GM13976 (cell line): ENCODE measurements at regions not wholly inside any gene's neighbourhood (a gene's known extent, or its start where the extent isn't known, plus 50 kb on each side); places are given as distances from the start of the nearest gene placed in this dataset.

ENCODE experiments used
- DNase-seq: peaks from one replicate; pipeline ENCODE4 v3.0.0; 2012; ENCODE audit warnings: low spot score
- in situ Hi-C: fragments of 300-500 bp; cut with MboI; formaldehyde crosslinking; loops from one replicate; pipeline ENCODE4 v1.12.0; 2022; ENCODE audit warnings: low sequenced_read_pairs, mixed read lengths, inconsistent platforms; ENCODE audit not compliant: unreplicated experiment
- TF ChIP-seq, protein P1 (sequence below): IDR thresholded peaks from 2 replicates; pipeline ENCODE4 v1.5.1; 2012; ENCODE audit warnings: borderline replicate concordance, mild to moderate bottlenecking; ENCODE audit not compliant: insufficient read depth; ENCODE audit errors: extremely low read depth, missing control alignments, control extremely low read depth

DNA sequence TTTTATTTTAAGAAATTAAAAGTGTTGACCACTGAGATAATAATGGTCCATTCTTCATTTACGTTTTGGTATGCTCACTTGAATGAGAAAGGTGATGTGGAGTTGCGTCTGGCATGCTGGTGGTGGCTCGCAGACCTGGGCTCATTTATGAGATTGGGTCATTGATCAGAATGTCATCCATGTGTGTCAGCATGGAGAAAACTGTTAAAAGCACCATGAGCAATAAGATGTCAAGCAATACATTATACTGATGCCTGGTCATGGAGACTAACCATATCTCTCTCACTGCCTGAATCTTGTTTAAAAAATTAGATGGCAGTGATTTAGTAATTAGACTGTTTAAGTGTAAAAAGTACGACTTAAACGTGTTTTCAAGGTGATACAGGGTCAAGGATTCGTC is 503.4 kb upstream of the SEMA6D start:
- DNase-seq, result no peak
- in situ Hi-C loops, result no loop called here
- TF ChIP-seq, protein P1, sequence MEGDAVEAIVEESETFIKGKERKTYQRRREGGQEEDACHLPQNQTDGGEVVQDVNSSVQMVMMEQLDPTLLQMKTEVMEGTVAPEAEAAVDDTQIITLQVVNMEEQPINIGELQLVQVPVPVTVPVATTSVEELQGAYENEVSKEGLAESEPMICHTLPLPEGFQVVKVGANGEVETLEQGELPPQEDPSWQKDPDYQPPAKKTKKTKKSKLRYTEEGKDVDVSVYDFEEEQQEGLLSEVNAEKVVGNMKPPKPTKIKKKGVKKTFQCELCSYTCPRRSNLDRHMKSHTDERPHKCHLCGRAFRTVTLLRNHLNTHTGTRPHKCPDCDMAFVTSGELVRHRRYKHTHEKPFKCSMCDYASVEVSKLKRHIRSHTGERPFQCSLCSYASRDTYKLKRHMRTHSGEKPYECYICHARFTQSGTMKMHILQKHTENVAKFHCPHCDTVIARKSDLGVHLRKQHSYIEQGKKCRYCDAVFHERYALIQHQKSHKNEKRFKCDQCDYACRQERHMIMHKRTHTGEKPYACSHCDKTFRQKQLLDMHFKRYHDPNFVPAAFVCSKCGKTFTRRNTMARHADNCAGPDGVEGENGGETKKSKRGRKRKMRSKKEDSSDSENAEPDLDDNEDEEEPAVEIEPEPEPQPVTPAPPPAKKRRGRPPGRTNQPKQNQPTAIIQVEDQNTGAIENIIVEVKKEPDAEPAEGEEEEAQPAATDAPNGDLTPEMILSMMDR, result no peak

DNA sequence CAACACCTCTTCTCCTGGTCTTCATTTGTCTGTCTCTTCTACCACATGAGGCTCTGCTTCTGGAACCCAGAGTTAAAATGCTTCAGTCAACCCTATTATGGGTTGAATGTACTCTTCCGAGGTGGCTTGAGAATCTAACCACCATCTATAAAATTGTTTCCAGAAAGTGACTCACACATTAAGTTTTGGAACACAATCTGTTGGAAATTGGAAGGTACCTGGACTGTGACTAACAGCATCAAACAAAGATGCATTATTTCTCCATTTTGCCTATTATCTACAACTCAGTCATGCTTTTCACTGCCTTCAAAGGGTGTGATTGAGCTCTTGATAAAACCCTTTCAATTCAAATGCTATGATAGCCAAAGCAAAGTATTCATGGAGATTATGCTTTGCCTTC is 499.0 kb upstream of the SEMA6D start:
- TF ChIP-seq, protein P1, result no peak
- in situ Hi-C loops, result no loop called here
- no peak for DNase-seq

DNA sequence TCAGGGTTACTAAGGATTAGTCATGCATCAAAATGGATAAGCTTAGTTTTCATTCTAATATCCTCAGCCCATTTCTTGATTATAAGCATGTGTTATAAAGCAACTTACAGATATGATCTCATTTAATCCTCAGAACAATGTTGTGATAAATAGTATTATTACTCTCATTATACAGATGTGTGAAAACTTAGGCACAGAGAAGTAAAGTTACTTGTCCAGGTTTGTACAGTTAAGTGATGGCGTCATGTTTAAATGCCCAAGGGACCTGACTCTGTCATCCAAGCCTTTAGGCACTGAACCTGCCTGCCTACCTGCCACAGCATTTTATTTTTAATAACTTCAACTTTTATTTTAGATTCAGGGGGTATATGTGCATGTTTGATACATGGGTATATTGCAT is 472.9 kb upstream of the SEMA6D start:
- TF ChIP-seq, protein P1, result no peak
- in situ Hi-C loops, result no loop called here
- DNase-seq, result no peak

DNA sequence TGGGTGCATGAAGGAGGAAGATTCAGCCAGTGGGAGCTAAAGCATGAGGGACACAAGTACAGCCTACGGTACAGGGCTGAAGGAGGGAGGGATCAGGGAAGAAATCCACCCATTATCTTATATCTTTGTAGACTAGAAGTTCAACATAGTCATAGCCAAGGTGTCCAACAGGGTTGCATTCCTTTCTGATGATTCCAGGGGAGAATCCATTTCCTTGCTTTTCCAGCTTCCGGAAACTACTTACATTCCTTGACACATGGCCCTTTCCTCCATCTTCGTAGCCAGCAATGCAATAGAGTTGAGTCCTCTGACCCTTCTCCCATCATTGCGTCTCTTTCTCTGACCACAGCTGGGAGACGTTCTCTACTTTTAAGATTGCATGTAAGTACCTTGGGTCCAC is 471.0 kb upstream of the SEMA6D start:
- TF ChIP-seq, protein P1, result no peak
- no peak for DNase-seq
- in situ Hi-C loops, result no loop called here

DNA sequence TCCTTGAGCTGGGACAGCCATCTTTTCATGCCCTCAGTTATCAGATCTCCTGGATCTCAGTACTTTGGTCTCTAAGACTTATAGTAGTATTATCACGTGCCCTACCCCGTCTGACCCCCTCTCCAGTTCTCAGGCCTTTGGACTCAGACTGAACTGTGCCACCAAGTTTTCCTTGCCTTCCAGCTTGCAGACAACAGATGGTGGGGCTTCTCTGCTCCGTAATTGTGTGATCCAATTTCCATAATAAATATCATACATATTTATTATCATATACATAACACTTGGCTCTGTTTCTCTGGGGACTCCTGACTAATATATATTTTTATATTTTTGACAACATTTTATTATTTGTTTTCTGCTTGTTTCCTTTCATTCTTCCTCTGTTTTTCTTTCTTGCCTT is 458.8 kb upstream of the SEMA6D start:
- in situ Hi-C loops, result no loop called here
- TF ChIP-seq, protein P1, result no peak
- no peak for DNase-seq

DNA sequence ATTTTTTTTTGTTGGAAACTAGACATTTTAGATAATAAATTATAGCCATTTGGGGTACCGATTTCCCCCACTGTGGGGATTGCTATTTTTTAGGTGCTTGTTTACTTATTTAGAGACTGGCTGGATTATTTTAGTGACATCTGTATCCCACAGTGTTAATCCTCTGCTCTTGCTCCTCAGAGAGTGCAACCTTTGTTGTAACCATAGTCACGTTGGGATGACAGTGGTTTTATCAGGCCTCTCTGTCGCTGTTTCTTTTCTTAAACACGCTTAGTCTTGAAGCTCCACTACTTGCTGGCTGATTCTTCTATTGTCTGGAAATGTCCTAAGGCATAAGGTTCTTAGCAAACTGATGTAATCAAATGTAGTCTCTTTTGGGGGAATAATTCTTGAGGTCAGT is 451.6 kb upstream of the SEMA6D start:
- DNase-seq, result no peak
- in situ Hi-C loops, result no loop called here

More for the DNA sequence above, 451.6 kb upstream of the SEMA6D start:
- TF ChIP-seq, protein P1, result no peak
